ENCODE measurements at regions not wholly inside any gene's neighbourhood (a gene's known extent, or its start where the extent isn't known, plus 50 kb on each side); places are given as distances from the start of the nearest gene placed in this dataset.

GRCh38 chr7:110209884-110210283 is 881.0 kb upstream of the LRRN3 start:
- Histone ChIP-seq H3K4me1 (no peaks in the 10 kb centered on the region), H3K4me3 (no peak overlapping the region), H3K4me2 (no peak overlapping the region), H3K9me3 (ENCODE audit: low read depth) (no peaks in the 10 kb centered on the region), H3K27ac (no peak overlapping the region), H3F3A (ENCODE audit: low read depth) (no peaks in the 10 kb centered on the region), H3K9ac (no peak overlapping the region), H3K36me3 (no peaks in the 10 kb centered on the region), H3K27me3 (no peaks in the 10 kb centered on the region), H4K20me1 (ENCODE audit: low read depth) (no peaks in the 10 kb centered on the region), H2AFZ (replicated peaks) (no peak overlapping the region), H3K79me2 (ENCODE audit: low read depth) (no peaks in the 10 kb centered on the region)
- Mint-ChIP-seq H3K27me3 (ENCODE audit: insufficient read depth, low read depth) (peaks cover 2% of the 10 kb centered on the region), H3K27ac (no peak overlapping the region), H3K4me3 (no peak overlapping the region), H3K4me1 (no peaks in the 10 kb centered on the region), H3K36me3 (no peaks in the 10 kb centered on the region), H3K9me3 (peaks cover 5% of the 10 kb centered on the region)
- no peak for TF ChIP-seq CTCF (IDR thresholded peaks at IDR 0.05)
- no peak for TF ChIP-seq EZH2phosphoT487 (IDR thresholded peaks at IDR 0.05)
- TF ChIP-seq EZH2 (IDR thresholded peaks at IDR 0.05), result no peak
- DNase-seq (ENCODE audit: low spot score), result no peak

- Histone ChIP-seq H2AFZ (replicated peaks) (no peak overlapping the region), H3F3A (ENCODE audit: low read depth) (no peaks in the 10 kb centered on the region), H4K20me1 (ENCODE audit: low read depth) (no peaks in the 10 kb centered on the region), H3K36me3 (no peaks in the 10 kb centered on the region), H3K9me3 (ENCODE audit: low read depth) (no peaks in the 10 kb centered on the region), H3K4me2 (no peak overlapping the region), H3K27me3 (no peaks in the 10 kb centered on the region), H3K9ac (no peak overlapping the region), H3K4me3 (no peak overlapping the region), H3K79me2 (ENCODE audit: low read depth) (no peaks in the 10 kb centered on the region), H3K27ac (no peak overlapping the region), H3K4me1 (no peaks in the 10 kb centered on the region)
- Mint-ChIP-seq H3K4me1 (no peaks in the 10 kb centered on the region), H3K4me3 (no peak overlapping the region), H3K9me3 (peaks cover 5% of the 10 kb centered on the region), H3K27ac (no peak overlapping the region), H3K36me3 (no peaks in the 10 kb centered on the region), H3K27me3 (ENCODE audit: insufficient read depth, low read depth) (peaks cover 2% of the 10 kb centered on the region)
- no peak for DNase-seq (ENCODE audit: low spot score)
- TF ChIP-seq EZH2 (IDR thresholded peaks at IDR 0.05), result no peak
- no peak for TF ChIP-seq EZH2phosphoT487 (IDR thresholded peaks at IDR 0.05)
- TF ChIP-seq CTCF (IDR thresholded peaks at IDR 0.05), result no peak
Observed at GRCh38 chr7:110210941-110211608, 879.9 kb upstream of the LRRN3 start.

GRCh38 chr7:110224643-110225042 is 866.3 kb upstream of the LRRN3 start:
- H3K4me1 ChIP-seq, result no peaks in the 10 kb centered on the region
- no peaks in the 10 kb centered on the region for H3K4me1 Mint-ChIP-seq
- no peaks in the 10 kb centered on the region for H3K9me3 ChIP-seq (ENCODE audit: low read depth)
- H3K27me3 ChIP-seq, result no peaks in the 10 kb centered on the region
- no peak overlapping the region for H3K4me2 ChIP-seq
- no peaks in the 10 kb centered on the region for H3K36me3 ChIP-seq
- H3K79me2 ChIP-seq (ENCODE audit: low read depth), result no peaks in the 10 kb centered on the region
- no peak overlapping the region for H3K27ac Mint-ChIP-seq
- no peak overlapping the region for H3K27ac ChIP-seq
- no peak overlapping the region for H2AFZ ChIP-seq (replicated peaks)
- H3K4me3 ChIP-seq, result no peak overlapping the region
- no peaks in the 10 kb centered on the region for H3K9me3 Mint-ChIP-seq
- no peaks in the 10 kb centered on the region for H4K20me1 ChIP-seq (ENCODE audit: low read depth)
- H3K27me3 Mint-ChIP-seq (ENCODE audit: insufficient read depth, low read depth), result no peaks in the 10 kb centered on the region
- no peaks in the 10 kb centered on the region for H3F3A ChIP-seq (ENCODE audit: low read depth)
- TF ChIP-seq EZH2phosphoT487 (IDR thresholded peaks at IDR 0.05) (no peak), EZH2 (IDR thresholded peaks at IDR 0.05) (no peak), CTCF (IDR thresholded peaks at IDR 0.05) (no peak)
- DNase-seq (ENCODE audit: low spot score), result no peak
- no peak overlapping the region for H3K9ac ChIP-seq
- H3K36me3 Mint-ChIP-seq, result no peaks in the 10 kb centered on the region
- H3K4me3 Mint-ChIP-seq, result no peak overlapping the region

Measured in neural progenitor cell (in vitro differentiated cells).